ENCODE measurements at regions not wholly inside any gene's neighbourhood (a gene's known extent, or its start where the extent isn't known, plus 50 kb on each side); places are given as distances from the start of the nearest gene placed in this dataset.

- TF ChIP-seq CTCF (IDR thresholded peaks at IDR 0.05) (no peak), POLR2A (IDR thresholded peaks at IDR 0.05) (no peak)
These were observed 323.9 kb downstream of the GALR1 start for GRCh38 chr18:77573571-77573970.
